PC-9 (cell line): ENCODE measurements at regions not wholly inside any gene's neighbourhood (a gene's known extent, or its start where the extent isn't known, plus 50 kb on each side); places are given as distances from the start of the nearest gene placed in this dataset.

Source experiments
- BruUV-seq: library from RNA; stranded (reverse); fragments of 400-500 nt; replicated peaks from 2 replicates; lab custom pipeline; 2021; lab: Mats Ljungman, UMichigan
- CTCF ChIA-PET: fragments of 300-600 bp; sonication (Branson Sonifier 250); formaldehyde crosslinking; loops from one replicate; lab custom pipeline; 2022; ENCODE audit warnings: antibody characterized with exemption; lab: Charles Lee
- POLR2A ChIA-PET: fragments of 300-600 bp; sonication (Branson Sonifier 250); formaldehyde crosslinking; loops from one replicate; lab custom pipeline; 2022; ENCODE audit warnings: antibody characterized with exemption; ENCODE audit not compliant: unreplicated experiment; lab: Charles Lee
- DNase-seq, 2 experiments: peaks; one replicate each; pipeline versions ENCODE4 v3.0.0 to v3.0.0-alpha.2; 2015 to 2022; ENCODE audit warnings: mixed read lengths in 1 of 2
- H2AFZ ChIP-seq: fragments of 200-600 bp; sonication (generic); 2 replicates; pipeline ENCODE4 v1.8.1; 2017; ENCODE audit warnings: antibody characterized with exemption
- H3F3A ChIP-seq: fragments of 200-600 bp; sonication (generic); 2 replicates; pipeline ENCODE4 v1.8.1; 2017; ENCODE audit warnings: antibody characterized with exemption, mild to moderate bottlenecking, low read depth; ENCODE audit not compliant: insufficient read depth
- H3K27ac ChIP-seq: fragments of 200-600 bp; sonication (generic); 2 replicates; pipeline ENCODE4 v1.6.1; 2016; ENCODE audit warnings: mixed run types
- H3K27me3 ChIP-seq: fragments of 200-600 bp; sonication (generic); 2 replicates; pipeline ENCODE4 v1.6.1; 2016; ENCODE audit warnings: low read depth, mixed run types; ENCODE audit not compliant: insufficient read depth
- H3K36me3 ChIP-seq: fragments of 200-600 bp; sonication (generic); 2 replicates; pipeline ENCODE4 v1.6.1; 2016; ENCODE audit warnings: low read depth, mixed run types
- H3K4me1 ChIP-seq: fragments of 200-600 bp; sonication (generic); replicated peaks from 2 replicates; pipeline ENCODE4 v1.6.1; 2016; ENCODE audit warnings: mixed run types; ENCODE audit not compliant: insufficient read depth
- H3K4me2 ChIP-seq: fragments of 200-600 bp; sonication (generic); 2 replicates; pipeline ENCODE4 v1.6.1; 2017; ENCODE audit warnings: mixed run types
- H3K4me3 ChIP-seq: fragments of 200-600 bp; sonication (generic); 2 replicates; pipeline ENCODE4 v1.6.1; 2016; ENCODE audit warnings: mixed run types
- H3K79me2 ChIP-seq: fragments of 200-600 bp; sonication (generic); 2 replicates; pipeline ENCODE4 v1.6.1; 2017; ENCODE audit warnings: low read depth, mixed run types
- H3K9me2 ChIP-seq: fragments of 200-600 bp; sonication (generic); 2 replicates; pipeline ENCODE4 v1.8.1; 2017; ENCODE audit warnings: mild to moderate bottlenecking; ENCODE audit not compliant: insufficient read depth
- H3K9me3 ChIP-seq: fragments of 200-600 bp; sonication (generic); 2 replicates; pipeline ENCODE4 v1.8.1; 2016; ENCODE audit warnings: low read depth; ENCODE audit not compliant: insufficient read depth
- H4K20me1 ChIP-seq: fragments of 200-600 bp; sonication (generic); 2 replicates; pipeline ENCODE4 v1.8.1; 2017; ENCODE audit not compliant: insufficient read depth
- CTCF ChIP-seq: fragments of 200-600 bp; sonication (generic); conservative IDR thresholded peaks from 2 replicates; pipeline ENCODE4 v1.6.1; 2017; ENCODE audit warnings: mixed run types, antibody characterized with exemption, mild to moderate bottlenecking, moderate library complexity
- EZH2 ChIP-seq: fragments of 200-600 bp; sonication (generic); IDR thresholded peaks from 2 replicates; pipeline ENCODE4 v1.8.0; 2017; ENCODE audit warnings: antibody characterized with exemption, low read depth
- intact Hi-C: fragments of 100-400 bp; cut with micrococcal nuclease; formaldehyde crosslinking; loops from one replicate; pipeline ENCODE4 v1.10.0; 2022; ENCODE audit not compliant: unreplicated experiment

GRCh38 chr1:29500651-29501050, 264.3 kb downstream of the PTPRU start:
- intact Hi-C loops = no loop called here
- POLR2A ChIA-PET = no interaction called here
- no peaks in the 10 kb centered on the region for H3K4me1 ChIP-seq
- H3K27me3 ChIP-seq = no peaks in the 10 kb centered on the region
- H3K9me3 ChIP-seq = no peaks in the 10 kb centered on the region
- H3K4me2 ChIP-seq = no peak overlapping the region
- no peaks in the 10 kb centered on the region for H3K36me3 ChIP-seq
- no peak for TF ChIP-seq CTCF
- no peak for TF ChIP-seq EZH2
- no peak overlapping the region for H3K27ac ChIP-seq
- no peaks in the 10 kb centered on the region for H3F3A ChIP-seq
- H3K4me3 ChIP-seq = no peak overlapping the region
- no peaks in the 10 kb centered on the region for H4K20me1 ChIP-seq
- H2AFZ ChIP-seq = no peak overlapping the region
- no peaks in the 10 kb centered on the region for H3K9me2 ChIP-seq
- H3K79me2 ChIP-seq = no peaks in the 10 kb centered on the region
- CTCF ChIA-PET = no interaction called here
- DNase-seq = no peak
- BruUV-seq = no TSS peak

DNA sequence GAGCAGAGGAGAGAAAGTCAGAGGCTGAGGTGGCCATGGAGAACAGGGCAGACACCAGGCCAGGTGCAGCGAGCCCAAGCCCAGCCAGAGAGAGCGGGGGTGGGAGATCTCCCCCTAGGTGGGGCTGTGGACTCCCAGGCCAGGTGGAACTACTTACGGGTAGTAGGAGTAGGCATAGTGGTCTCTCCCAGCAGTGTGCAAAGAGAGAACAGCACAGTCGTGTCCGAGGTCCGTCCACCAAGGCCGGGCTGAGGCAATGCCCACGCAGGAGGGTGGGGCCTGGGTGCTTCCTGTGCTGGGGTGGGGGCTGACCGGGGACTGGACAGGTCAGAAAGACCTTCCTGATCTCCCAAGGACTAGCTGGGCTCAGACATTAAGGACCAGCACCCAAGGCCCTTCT, 263.7 kb downstream of the PTPRU start:
- no peak overlapping the region for H2AFZ ChIP-seq
- H3K79me2 ChIP-seq = no peaks in the 10 kb centered on the region
- no peak for DNase-seq
- intact Hi-C loops = no loop called here
- H3K9me2 ChIP-seq = no peaks in the 10 kb centered on the region
- POLR2A ChIA-PET = no interaction called here
- no peaks in the 10 kb centered on the region for H4K20me1 ChIP-seq
- no peak overlapping the region for H3K4me3 ChIP-seq
- H3K9me3 ChIP-seq = no peaks in the 10 kb centered on the region
- H3K36me3 ChIP-seq = no peaks in the 10 kb centered on the region
- H3K4me1 ChIP-seq = no peaks in the 10 kb centered on the region
- H3K4me2 ChIP-seq = no peak overlapping the region
- H3K27me3 ChIP-seq = no peaks in the 10 kb centered on the region
- no TSS peak for BruUV-seq
- H3K27ac ChIP-seq = no peak overlapping the region
- TF ChIP-seq CTCF = no peak
- H3F3A ChIP-seq = no peaks in the 10 kb centered on the region
- CTCF ChIA-PET = no interaction called here

DNA sequence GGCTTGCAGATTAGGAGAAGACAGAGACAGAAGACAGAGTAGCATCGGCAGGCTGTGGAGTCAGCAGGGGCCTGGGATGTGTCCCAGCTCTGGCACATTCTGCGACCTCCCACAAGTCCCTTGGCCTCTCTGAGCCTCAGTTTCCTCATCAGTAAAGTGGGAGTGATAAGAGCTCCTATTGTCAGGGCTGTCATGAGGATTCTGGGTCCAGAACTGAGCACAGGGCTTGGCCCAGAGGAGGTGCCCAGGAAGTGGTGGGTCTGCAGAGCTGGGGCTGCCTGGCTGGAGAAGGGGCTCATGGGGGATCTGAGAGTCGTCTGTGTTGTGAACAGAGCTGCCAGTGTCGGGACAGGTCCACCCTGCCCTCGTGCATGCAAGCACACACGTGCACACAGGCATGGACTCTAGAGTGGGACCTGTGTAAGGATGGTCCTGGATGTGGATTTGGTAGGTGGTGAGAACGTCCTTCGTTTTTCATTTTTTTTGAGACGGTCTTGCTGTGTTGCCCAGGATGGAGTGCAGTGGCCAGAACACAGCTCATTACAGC, 262.9 kb downstream of the PTPRU start:
- H3K4me3 ChIP-seq = no peak overlapping the region
- TF ChIP-seq EZH2 (no peak), CTCF (no peak)
- H3K27ac ChIP-seq = no peak overlapping the region
- BruUV-seq = no TSS peak
- no peaks in the 10 kb centered on the region for H3K79me2 ChIP-seq
- no peaks in the 10 kb centered on the region for H3F3A ChIP-seq
- H3K9me3 ChIP-seq = no peaks in the 10 kb centered on the region
- no peaks in the 10 kb centered on the region for H3K27me3 ChIP-seq
- POLR2A ChIA-PET = no interaction called here
- no peaks in the 10 kb centered on the region for H3K4me1 ChIP-seq
- intact Hi-C loops = no loop called here
- no peak overlapping the region for H3K4me2 ChIP-seq
- CTCF ChIA-PET = no interaction called here
- DNase-seq = no peak
- no peaks in the 10 kb centered on the region for H4K20me1 ChIP-seq
- no peak overlapping the region for H2AFZ ChIP-seq
- H3K36me3 ChIP-seq = no peaks in the 10 kb centered on the region
- no peaks in the 10 kb centered on the region for H3K9me2 ChIP-seq
